Inferior parietal cortex (tissue), 1 donor: ENCODE measurements at regions not wholly inside any gene's neighbourhood (a gene's known extent, or its start where the extent isn't known, plus 50 kb on each side); places are given as distances from the start of the nearest gene placed in this dataset.

ENCODE experiments used
- DNase-seq: peaks from one replicate; pipeline ENCODE4 v3.0.0-alpha.2; 2016; ENCODE audit errors: extremely low spot score

GRCh38 chr4:179981161-179981560 lies 2262.0 kb upstream of the TENM3 start:
- no peak for DNase-seq

GRCh38 chr4:179989975-179990374 lies 2253.2 kb upstream of the TENM3 start:
- DNase-seq: no peak

GRCh38 chr4:180009316-180009715 lies 2233.9 kb upstream of the TENM3 start:
- DNase-seq: no peak

- peak; percentile 13 for DNase-seq
These were observed 2214.5 kb upstream of the TENM3 start for GRCh38 chr4:180028682-180029081.

- no peak for DNase-seq
These were observed 2211.9 kb upstream of the TENM3 start for GRCh38 chr4:180031330-180031729.

- no peak for DNase-seq
These were observed 2201.6 kb upstream of the TENM3 start for GRCh38 chr4:180041576-180041975.

- DNase-seq: no peak
These were observed 2190.6 kb upstream of the TENM3 start for GRCh38 chr4:180052629-180053028.

- DNase-seq: no peak
These were observed 2188.9 kb upstream of the TENM3 start for GRCh38 chr4:180054291-180054690.

GRCh38 chr4:180057299-180057721 lies 2185.9 kb upstream of the TENM3 start:
- no peak for DNase-seq

- no peak for DNase-seq
These were observed 2185.1 kb upstream of the TENM3 start for GRCh38 chr4:180057891-180058671.

GRCh38 chr4:180058691-180059215 lies 2184.4 kb upstream of the TENM3 start:
- peak; percentile 42 for DNase-seq

GRCh38 chr4:180059216-180059881 lies 2183.9 kb upstream of the TENM3 start:
- DNase-seq: peak; percentile 42

- peak; percentile 45 for DNase-seq
These were observed 2182.9 kb upstream of the TENM3 start for GRCh38 chr4:180060159-180060889.

GRCh38 chr4:180081072-180081471 lies 2162.1 kb upstream of the TENM3 start:
- no peak for DNase-seq

- DNase-seq: no peak
These were observed 2158.6 kb upstream of the TENM3 start for GRCh38 chr4:180084561-180084960.

- DNase-seq: peak; percentile 40
These were observed 2156.6 kb upstream of the TENM3 start for GRCh38 chr4:180086480-180087190.

GRCh38 chr4:180098586-180098985 lies 2144.6 kb upstream of the TENM3 start:
- DNase-seq: no peak

GRCh38 chr4:180099957-180100356 lies 2143.2 kb upstream of the TENM3 start:
- DNase-seq: no peak

- no peak for DNase-seq
These were observed 2142.5 kb upstream of the TENM3 start for GRCh38 chr4:180100433-180101344.

- no peak for DNase-seq
These were observed 2141.7 kb upstream of the TENM3 start for GRCh38 chr4:180101348-180102083.
